HG02938 (cell line): ENCODE measurements at regions not wholly inside any gene's neighbourhood (a gene's known extent, or its start where the extent isn't known, plus 50 kb on each side); places are given as distances from the start of the nearest gene placed in this dataset.
"Not testable (repeated sequence)": the region's sequence is repeated elsewhere in the genome, so short reads cannot be mapped to it uniquely, and the experiment has no call there.

Experiments used
- ATAC-seq: cut with Tn5 transposase; IDR thresholded peaks from one replicate; pipeline ENCODE4 v1.9.1; 2021; ENCODE audit warnings: mild to moderate bottlenecking, moderate library complexity; ENCODE audit not compliant: unreplicated experiment

DNA sequence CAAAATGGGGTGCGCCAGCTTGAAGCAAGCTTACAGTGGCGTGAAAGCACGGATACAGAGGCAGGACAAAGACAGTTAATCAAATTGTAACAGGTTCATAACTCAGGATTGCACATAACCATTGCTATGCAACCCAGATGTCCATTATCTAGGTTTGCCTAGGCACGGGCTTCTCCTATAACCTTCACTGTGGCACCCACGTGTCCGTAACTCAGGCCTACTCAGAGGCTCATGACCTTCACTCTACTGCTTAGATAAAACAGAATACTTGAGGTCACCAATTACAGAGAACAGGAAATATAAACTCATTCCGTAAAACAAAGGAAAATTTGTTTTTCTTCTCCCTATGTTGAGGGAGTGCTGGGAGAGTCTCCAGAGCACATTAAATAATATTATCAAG is 1585.9 kb upstream of the PRMT6 start:
- ATAC-seq, result not testable (repeated sequence)

DNA sequence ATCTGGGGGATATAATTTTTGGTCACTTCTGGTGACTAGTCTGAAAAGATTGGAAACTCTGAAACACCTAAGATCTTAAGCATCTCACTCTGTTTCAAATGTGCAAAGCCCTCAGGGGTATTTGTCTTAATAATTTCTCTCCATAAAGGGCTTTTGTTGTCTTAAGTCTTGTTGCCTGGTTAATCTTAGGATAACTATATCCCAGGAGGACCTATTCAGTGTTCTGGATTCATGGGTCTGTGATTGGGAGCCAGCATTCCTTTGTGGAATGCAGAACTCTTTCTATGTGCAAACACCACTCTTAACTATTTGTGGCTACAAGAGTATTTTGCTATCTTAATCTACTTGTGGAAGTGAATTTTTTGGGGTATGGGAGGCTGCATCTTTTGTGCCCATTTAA is 1573.0 kb upstream of the PRMT6 start:
- ATAC-seq, result no peak

DNA sequence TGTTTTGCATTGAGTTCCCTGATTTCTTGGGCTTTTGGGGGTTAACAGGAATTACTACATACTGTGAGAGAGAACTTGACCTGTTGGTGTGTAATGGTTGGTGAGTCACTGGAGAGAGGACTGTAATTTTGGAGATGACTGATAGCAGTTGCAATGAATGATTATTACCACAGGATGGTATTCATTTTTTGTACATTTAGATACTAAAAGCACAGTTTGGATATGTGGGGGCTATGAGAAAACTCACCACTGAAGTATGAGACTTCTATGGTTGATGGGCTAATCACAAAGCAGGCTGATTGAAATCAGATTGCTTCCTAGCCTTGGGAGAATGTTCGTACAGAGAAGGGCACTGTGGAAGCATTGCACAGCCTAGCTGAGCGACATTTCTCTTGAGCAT is 1571.3 kb upstream of the PRMT6 start:
- ATAC-seq, result no peak

DNA sequence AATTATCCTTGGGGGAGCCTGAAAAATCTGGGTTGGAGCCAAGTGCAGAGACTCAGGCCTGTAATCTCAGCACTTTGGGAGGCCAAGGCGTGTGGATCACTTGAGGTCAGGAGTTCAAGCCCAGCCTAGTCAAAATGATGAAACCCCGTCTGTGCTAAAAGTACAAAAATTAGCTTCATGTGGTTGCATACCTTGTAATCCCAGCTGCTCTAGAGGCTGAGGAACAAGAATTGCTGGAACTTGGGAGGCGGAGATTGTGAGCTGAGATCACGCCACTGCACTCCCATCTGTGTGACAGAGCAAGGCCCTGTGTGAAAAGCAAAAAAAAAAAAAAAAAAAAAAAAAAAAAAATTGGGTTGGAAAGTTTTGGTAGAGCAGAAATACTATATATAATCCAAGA is 1563.6 kb upstream of the PRMT6 start:
- ATAC-seq, result no peak

DNA sequence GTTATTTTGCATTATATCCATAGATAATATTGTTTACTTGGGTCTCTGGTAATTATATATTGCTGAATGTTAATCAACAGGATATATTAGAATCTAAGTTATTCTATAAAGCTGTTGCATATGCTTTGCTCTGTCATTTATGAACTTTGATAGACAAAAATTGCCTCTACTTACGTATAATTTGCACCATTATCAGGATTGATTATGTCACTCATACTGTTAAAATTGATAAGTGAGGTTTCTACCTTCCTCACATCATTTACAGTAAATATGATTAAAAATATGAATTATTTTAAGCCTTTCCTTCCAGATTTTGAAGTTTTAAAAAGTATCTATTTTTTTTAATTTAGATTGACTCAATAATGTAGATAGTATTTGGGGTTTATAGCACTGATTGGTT is 1540.4 kb upstream of the PRMT6 start:
- no peak for ATAC-seq

DNA sequence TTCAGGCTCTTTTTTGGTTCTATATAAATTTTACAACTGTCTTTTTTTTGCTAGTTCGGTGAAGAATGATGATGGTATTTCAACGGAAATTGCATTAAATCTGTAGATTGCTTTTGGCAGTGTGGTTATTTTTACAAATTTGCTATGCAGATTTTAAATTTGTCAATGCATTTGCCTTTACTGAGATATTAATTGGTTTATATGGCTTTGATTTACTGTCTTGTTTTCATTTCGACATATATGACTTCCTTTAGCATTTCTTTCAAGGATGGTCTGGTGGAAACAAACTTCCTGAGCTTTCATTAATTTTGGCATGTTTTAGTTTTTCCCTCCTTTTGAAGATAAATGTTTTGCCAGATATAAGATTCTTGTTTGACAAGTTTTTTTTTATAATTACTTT is 1522.5 kb upstream of the PRMT6 start:
- ATAC-seq, result no peak

DNA sequence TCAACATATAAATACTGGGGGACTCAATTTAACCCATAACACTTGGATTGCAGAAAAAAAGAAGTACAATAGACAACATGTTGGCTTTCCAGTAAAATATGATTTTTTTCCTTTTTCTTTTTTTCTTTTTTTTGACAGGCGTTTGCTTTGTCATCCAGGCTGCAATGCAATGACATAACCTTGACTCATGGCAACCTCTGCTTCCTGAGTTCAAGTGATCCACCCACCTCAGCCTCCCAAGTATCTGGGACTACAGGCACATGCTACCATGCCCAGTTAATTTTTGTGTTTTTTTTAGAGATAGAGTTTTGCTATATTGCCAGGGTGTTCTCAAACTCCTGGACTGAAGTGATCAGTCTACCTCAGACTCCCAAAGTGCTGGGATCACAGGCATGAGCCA is 1512.0 kb upstream of the PRMT6 start:
- no peak for ATAC-seq

DNA sequence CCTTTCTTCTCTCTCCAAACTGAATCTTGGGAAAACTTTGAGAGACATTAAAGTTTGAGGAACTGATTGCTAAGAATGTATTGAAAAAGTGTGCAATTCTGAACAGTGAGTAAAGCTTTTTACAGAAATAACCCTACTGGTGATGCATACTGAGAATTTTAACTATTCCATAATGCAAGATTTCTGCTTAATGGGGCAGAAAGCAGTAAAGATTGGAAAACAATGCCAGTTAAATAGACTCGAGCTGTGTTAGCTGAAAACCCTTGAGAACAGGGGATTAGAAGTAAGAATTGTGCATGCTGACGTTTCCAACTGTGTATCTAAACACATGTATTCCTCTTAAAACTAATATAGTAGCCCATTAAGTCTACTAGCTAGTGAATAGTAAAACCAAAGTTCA is 1500.2 kb upstream of the PRMT6 start:
- ATAC-seq, result no peak

DNA sequence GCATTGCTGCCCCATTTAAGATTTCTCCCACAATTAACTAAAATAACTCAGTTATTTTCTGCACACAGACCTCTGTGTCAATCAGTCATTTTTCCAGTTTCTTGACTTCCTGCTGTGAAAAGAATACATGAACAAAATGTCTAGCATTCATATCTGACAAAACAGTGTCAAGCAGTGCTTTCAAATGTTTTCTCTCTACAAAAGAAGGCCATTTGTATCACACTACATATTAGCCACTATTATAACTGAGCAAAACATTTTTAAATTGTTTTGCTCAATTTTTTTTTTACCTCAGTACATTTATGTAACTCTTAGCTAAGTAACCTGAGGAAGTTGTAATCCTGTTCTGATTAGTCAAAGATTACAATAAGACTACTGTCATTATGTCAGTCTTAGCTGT is 1498.5 kb upstream of the PRMT6 start:
- no peak for ATAC-seq

DNA sequence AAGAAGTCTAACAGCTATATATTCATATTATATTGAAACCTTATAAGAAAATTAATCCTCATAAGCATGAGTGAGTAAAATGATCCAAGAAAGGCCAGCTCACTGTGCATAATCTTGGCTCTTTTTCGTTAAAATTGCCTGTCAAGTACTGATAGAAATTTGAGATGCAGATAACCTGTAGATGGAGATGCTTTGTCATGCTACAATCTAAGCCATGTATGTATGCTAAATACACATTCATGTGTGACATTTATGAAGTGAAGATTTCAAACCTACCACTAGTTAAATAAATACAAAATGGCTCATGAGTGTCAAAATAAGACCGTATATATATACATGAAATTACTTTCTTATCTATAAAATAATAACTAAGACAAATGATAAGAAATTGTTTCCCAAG is 1491.5 kb upstream of the PRMT6 start:
- no peak for ATAC-seq

DNA sequence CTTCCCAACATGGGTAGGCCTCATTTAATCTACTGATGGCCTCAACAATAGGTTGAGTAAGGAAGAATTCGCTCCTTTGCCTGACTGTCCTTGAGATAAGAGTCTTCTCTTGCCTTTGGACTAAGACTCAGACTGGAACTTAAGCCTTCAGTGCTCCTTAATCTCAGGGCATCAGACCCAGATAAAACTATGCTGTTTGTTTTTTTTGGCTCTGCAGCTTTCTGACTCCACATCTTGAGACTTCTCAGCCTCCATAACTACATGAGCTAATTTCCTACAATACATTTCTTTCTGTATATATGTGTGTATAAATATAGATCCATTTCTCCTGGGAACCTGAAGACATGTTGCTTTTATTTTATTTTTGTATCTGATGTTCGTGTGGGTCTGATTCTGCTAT is 1470.7 kb upstream of the PRMT6 start:
- ATAC-seq, result no peak

DNA sequence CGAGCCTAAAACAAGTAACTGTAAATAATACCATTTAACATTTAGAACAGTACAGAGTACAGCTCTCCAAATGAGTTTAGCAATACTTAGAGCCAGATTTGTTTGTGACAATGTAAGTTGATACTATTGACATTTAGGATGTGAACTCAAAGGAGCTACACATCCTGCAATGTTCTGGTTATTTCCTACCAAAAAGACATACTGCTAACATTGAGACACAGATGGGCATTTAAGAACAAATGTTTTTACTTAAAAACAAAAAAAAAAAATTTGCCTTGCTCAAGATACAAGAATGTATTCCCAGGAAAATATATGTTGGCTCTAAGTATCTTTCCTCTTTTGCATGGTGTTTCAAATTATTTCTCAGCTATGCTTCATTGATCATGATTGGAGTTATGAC is 1464.8 kb upstream of the PRMT6 start:
- no peak for ATAC-seq

DNA sequence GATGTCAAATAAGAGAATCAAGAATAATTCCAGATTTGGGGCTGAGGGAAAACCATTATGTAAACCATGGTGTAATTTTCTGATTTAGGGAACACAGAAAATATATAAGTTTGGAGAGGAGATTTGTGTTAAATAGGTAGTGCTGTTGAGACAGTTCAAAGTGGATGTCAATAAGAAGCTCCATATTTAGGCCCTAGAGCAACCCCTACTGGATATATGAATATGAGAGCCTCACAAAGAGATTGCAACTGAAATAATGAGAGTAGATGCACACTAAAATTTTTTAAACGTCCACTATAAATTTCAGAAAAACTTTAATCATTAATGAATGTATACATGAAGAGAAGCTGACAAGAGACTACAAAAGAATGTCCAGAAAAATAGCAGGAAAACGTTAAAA is 1447.8 kb upstream of the PRMT6 start:
- no peak for ATAC-seq

DNA sequence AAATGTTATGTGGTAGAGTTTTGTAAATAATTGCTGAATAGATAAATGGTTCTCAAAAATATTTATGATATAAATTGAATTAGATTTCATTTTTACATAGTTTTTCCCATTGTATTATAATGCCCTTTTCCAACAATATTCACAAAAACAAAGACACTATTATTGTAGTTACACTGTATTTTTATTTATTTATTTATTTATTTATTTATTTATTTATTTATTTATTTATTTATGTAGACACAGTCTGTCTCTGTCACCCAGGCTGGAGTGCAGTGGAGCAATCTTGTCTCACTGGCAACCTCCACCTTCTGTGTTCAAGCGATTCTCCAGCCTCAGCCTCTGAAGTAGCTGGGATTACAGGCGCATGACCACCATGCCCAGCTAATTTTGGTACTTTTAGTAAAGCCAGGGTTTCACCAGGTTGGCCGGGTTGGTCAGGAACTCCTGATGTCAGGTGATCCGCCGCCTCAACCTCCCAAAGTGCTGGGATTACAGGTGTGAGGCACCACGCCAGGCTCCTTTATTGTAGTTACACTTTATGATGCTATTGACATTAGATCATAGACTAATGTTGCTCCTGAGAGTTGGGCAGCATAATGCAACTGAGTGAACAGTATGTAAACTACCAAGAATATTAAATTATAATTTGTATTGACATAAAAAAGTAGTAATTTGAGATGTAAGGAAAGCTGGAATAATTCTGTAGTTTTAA is 1430.0 kb upstream of the PRMT6 start:
- no peak for ATAC-seq

DNA sequence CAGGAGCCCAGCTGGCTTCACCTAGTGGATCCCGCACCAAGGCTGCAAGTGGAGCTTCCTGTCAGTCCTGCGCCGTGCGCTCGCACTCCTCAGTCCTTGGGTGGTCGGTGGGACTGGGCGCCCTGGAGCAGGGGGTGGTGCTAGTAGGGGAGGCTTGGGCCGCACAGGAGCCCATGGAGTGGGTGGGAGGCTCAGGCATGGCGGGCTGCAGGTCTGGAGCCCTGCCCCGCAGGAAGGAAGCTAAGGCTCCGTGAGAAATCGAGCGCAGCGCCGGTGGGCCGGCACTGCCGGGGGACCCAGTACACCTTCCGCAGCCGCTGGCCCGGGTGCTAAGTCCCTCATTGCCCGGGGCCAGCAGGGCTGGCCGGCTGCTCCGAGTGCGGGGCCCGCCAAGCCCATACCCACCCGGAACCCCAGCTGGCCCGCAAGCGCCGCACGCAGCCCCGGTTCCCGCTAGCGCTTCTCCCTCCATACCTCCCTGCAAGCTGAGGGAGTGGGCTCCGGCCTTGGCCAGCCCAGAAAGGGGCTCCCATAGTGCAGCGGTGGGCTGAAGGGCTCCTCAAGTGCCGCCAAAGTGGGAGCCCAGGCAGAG is 1425.2 kb upstream of the PRMT6 start:
- ATAC-seq, result not testable (repeated sequence)

DNA sequence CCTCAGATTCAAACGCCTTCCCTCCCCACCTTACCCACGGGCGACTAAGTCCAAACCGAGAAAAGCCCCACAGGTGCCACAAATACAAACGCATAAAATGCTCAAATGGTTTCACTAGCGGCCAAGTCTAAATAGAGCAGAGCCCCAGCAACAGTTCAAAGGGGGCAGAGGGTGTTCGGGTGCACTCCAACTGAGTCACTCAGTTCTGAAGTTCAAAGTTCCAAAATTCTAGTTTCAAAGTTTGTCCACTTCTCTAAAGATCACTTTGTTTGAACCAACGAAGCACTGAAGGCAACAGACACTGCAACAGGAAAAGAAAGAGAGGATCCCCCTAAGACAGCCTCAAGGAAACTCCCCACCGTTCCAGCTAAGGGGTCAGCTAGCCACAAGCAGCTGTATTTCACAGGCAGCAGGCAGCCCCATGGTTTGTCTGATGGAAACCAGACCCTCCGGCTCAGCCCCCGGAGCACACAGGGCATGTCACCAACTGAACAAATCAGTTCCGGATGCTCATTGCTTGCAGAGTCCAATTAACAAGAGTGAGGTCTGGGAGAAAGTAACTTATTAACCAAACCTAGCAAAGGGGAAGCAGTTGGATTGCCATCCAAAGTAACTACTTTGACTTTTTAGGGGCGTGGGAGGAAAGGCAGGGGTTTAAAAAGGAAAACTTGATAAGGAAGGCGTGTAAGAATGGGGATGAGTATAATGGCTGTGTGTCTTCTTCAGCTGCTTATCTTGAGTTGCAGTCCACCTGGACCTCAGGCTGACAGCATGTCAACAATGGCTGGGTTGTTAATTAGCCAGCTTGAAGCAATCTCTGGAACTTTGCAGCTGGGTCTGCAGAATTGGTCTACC is 1423.9 kb upstream of the PRMT6 start:
- ATAC-seq, result no peak

DNA sequence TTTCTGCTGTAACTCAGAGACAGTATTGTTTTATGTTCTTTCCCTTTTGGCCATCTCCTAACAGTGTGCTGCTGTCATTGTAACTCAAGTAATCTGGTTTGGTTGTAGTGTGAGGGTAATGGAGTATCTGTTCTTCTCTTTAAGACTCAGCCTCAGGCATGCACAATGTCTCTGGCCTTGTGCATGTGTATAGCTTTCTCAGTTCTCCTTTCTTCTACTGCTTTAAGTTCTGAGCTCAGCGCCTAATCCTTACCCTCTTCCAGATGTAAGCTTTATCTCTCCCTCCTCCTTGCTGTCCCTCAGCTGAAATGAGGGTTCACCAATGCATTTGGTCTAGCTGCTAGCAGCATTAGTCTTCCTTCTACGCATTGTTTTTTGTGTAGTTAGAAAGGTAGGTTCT is 1420.4 kb upstream of the PRMT6 start:
- ATAC-seq, result no peak

DNA sequence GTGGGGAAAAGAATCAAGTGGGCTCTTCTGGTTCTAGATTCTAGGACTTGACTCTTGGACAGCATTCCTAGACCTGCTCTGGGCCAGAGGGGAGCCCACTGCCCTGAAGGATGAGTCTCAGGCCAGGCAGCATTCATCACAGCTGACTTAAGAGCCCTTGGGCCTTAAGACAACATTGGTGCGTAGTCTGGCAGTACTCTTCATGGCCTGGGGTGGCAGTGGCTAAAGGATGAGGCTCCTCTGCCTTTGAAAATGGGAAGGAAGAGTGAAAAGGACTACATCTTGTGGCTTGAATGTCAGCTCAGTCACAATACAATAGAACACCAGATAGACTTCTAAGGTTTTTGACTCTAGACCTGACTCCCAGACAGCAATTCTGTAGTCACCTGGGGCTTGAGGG is 1415.1 kb upstream of the PRMT6 start:
- ATAC-seq, result no peak

DNA sequence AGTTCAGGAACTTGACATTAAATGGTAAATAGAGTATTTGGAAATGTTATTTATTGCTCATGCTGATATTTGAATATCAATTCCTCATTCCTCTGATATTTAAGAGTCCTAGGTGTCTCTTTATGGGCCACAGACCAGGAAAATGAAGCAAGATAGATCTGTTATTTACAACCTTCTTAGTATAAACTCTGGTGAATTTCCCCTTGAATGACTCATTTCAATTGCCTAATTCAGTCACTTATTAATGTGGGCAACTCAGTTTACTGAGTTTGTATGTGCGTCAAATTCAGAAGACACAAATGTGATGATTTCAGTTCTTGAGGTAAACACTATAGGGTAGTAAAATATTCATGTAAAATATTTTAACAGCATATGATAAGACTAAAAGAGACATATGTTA is 1404.4 kb upstream of the PRMT6 start:
- ATAC-seq, result no peak

DNA sequence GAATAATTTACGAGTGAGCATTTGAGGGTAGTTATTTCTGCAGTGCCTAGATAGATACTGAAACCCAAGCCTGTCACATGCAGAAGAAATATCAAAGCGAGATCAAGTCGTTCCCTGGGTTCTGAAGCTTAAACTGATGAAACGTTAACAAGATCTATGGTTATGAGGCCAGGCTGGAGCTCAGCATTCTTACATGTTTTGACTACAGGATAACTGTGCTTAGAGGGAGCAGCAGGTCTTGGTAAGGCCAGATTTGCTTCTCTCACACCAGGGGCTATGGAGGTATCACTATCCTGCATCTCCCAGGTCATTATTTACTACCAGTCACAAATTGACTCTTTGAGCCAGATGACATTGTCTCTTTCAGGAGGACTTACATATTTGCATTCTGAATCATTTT is 1401.4 kb upstream of the PRMT6 start:
- ATAC-seq, result no peak

DNA sequence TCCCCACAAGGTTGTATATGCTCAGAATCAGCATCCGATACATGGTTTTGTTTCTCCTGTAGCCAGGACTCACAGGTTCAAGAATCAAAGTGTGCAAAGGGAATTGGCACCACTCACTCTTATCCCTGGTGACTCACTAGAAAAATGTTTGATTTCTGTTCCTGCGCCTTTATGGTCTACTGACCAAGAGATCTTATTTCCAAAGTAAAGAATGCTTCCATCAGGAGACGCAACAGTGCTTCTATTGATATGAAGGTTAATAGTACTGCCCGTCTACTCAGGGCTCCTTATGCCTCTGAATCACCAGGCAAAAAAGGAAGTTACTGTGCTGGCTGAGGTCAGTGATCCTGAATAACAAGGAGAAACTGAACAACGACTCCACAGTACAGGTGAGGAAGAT is 1392.0 kb upstream of the PRMT6 start:
- no peak for ATAC-seq

DNA sequence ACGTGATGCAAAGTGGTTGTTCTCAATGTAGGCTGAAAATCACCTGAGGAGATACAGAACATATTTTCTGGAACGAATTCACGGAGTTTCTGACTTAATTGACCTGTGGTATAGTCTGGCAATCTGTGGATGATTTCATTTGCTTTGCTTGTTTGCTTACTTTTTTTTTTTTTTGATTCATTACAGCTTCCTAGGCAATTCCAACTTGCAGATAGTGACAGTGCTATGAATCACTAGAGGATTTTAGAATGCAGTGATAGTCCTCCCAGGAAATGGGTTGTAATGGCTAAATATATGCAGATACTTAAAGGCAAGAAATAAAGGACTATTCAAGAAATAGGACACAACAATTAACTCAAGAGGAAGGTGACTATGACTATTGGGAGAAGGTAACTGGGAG is 1378.1 kb upstream of the PRMT6 start:
- no peak for ATAC-seq
